ACC112 (cell line): ENCODE measurements at regions not wholly inside any gene's neighbourhood (a gene's known extent, or its start where the extent isn't known, plus 50 kb on each side); places are given as distances from the start of the nearest gene placed in this dataset.
"Not testable (repeated sequence)": the region's sequence is repeated elsewhere in the genome, so short reads cannot be mapped to it uniquely, and the experiment has no call there.

Source experiments
- H2AFZ ChIP-seq: fragments of 200-600 bp; sonication (generic); one replicate; pipeline ENCODE4 v1.6.0; 2017; ENCODE audit warnings: antibody characterized with exemption, low read length; ENCODE audit not compliant: unreplicated experiment
- H3K27ac ChIP-seq: fragments of 200-600 bp; sonication (generic); 2 replicates; pipeline ENCODE4 v1.5.1; 2014; ENCODE audit warnings: low read depth, mild to moderate bottlenecking, antibody characterized with exemption, low read length, moderate library complexity
- H3K27me3 ChIP-seq: fragments of 200-600 bp; sonication (generic); 2 replicates; pipeline ENCODE4 v1.6.1; 2014; ENCODE audit warnings: mild to moderate bottlenecking, antibody characterized with exemption, low read length, moderate library complexity, mixed read lengths; ENCODE audit not compliant: insufficient read depth
- H3K36me3 ChIP-seq: fragments of 200-600 bp; sonication (generic); 2 replicates; pipeline ENCODE4 v1.6.1; 2016; ENCODE audit warnings: mild to moderate bottlenecking, antibody characterized with exemption, low read length, moderate library complexity, mixed read lengths; ENCODE audit not compliant: insufficient read depth
- H3K4me1 ChIP-seq: fragments of 200-600 bp; sonication (generic); one replicate; pipeline ENCODE4 v1.6.1; 2016; ENCODE audit warnings: low read length, mixed read lengths; ENCODE audit not compliant: insufficient read depth, unreplicated experiment, control insufficient read depth
- H3K4me3 ChIP-seq: fragments of 200-600 bp; sonication (generic); 2 replicates; pipeline ENCODE4 v1.5.1; 2014; ENCODE audit warnings: mild to moderate bottlenecking, low read depth, low read length
- H3K79me2 ChIP-seq: fragments of 200-600 bp; sonication (generic); one replicate; pipeline ENCODE4 v1.6.0; 2016; ENCODE audit warnings: low read length; ENCODE audit not compliant: control insufficient read depth, unreplicated experiment, insufficient read depth

- no peaks in the 10 kb centered on the region for H3K4me1 ChIP-seq
- H3K27me3 ChIP-seq, result peaks cover 54% of the 10 kb centered on the region; the same call in 1 of the 2 replicates
- no peak overlapping the region for H3K27ac ChIP-seq
- no peak overlapping the region for H3K4me3 ChIP-seq
- H3K36me3 ChIP-seq, result no peaks in the 10 kb centered on the region
- H2AFZ ChIP-seq, result no peak overlapping the region
- no peaks in the 10 kb centered on the region for H3K79me2 ChIP-seq
Measured at GRCh38 chr12:3420693-3421092, 70.3 kb upstream of the PRMT8 start.

GRCh38 chr12:3421191-3421978 lies 69.6 kb upstream of the PRMT8 start:
- H3K79me2 ChIP-seq, result no peaks in the 10 kb centered on the region
- no peak overlapping the region for H3K27ac ChIP-seq
- H3K27me3 ChIP-seq, result peaks cover 49% of the 10 kb centered on the region; the same call in 1 of the 2 replicates
- no peak overlapping the region for H2AFZ ChIP-seq
- no peaks in the 10 kb centered on the region for H3K36me3 ChIP-seq
- H3K4me3 ChIP-seq, result no peak overlapping the region
- H3K4me1 ChIP-seq, result no peaks in the 10 kb centered on the region

GRCh38 chr12:3424796-3425195 lies 66.2 kb upstream of the PRMT8 start:
- not testable (repeated sequence) for H3K79me2 ChIP-seq, H3K4me1 ChIP-seq, H2AFZ ChIP-seq, H3K36me3 ChIP-seq, H3K27ac ChIP-seq, H3K4me3 ChIP-seq
- peaks cover 27% of the 10 kb centered on the region for H3K27me3 ChIP-seq

- no peak overlapping the region for H3K4me3 ChIP-seq
- H3K36me3 ChIP-seq, result no peaks in the 10 kb centered on the region
- no peak overlapping the region for H3K27ac ChIP-seq
- no peaks in the 10 kb centered on the region for H3K79me2 ChIP-seq
- H3K4me1 ChIP-seq, result no peaks in the 10 kb centered on the region
- H2AFZ ChIP-seq, result no peak overlapping the region
- peaks cover 4% of the 10 kb centered on the region for H3K27me3 ChIP-seq
Measured at GRCh38 chr12:3427956-3428355, 63.0 kb upstream of the PRMT8 start.

GRCh38 chr12:3428631-3429030 lies 62.4 kb upstream of the PRMT8 start:
- no peak overlapping the region for H3K4me3 ChIP-seq
- peaks cover 4% of the 10 kb centered on the region for H3K27me3 ChIP-seq
- H3K36me3 ChIP-seq, result no peaks in the 10 kb centered on the region
- H3K4me1 ChIP-seq, result no peaks in the 10 kb centered on the region
- no peak overlapping the region for H2AFZ ChIP-seq
- no peaks in the 10 kb centered on the region for H3K79me2 ChIP-seq
- H3K27ac ChIP-seq, result no peak overlapping the region

- H2AFZ ChIP-seq, H3K4me1 ChIP-seq, H3K36me3 ChIP-seq, H3K27ac ChIP-seq, H3K4me3 ChIP-seq, H3K79me2 ChIP-seq: not testable (repeated sequence)
- H3K27me3 ChIP-seq, result peaks cover 12% of the 10 kb centered on the region
Measured at GRCh38 chr12:3429523-3429922, 61.5 kb upstream of the PRMT8 start.

GRCh38 chr12:3431686-3432085 lies 59.3 kb upstream of the PRMT8 start:
- Histone ChIP-seq H3K36me3 (no peaks in the 10 kb centered on the region), H3K27ac (no peak overlapping the region), H3K27me3 (peaks cover 13% of the 10 kb centered on the region), H3K79me2 (no peaks in the 10 kb centered on the region), H3K4me1 (no peaks in the 10 kb centered on the region), H2AFZ (peak overlapping the region; percentile 86), H3K4me3 (peak overlapping the region; percentile 52; the same call in 1 of the 2 replicates)

- H3K4me3 ChIP-seq, result peak overlapping the region; percentile 52
- no peak overlapping the region for H3K27ac ChIP-seq
- H3K27me3 ChIP-seq, result peaks cover 15% of the 10 kb centered on the region; the same call in 1 of the 2 replicates
- H3K36me3 ChIP-seq, result no peaks in the 10 kb centered on the region
- peak overlapping the region; percentile 86 for H2AFZ ChIP-seq
- no peaks in the 10 kb centered on the region for H3K79me2 ChIP-seq
- no peaks in the 10 kb centered on the region for H3K4me1 ChIP-seq
Measured at GRCh38 chr12:3432176-3432742, 58.7 kb upstream of the PRMT8 start.

GRCh38 chr12:3432868-3433267 lies 58.1 kb upstream of the PRMT8 start:
- peaks cover 15% of the 10 kb centered on the region; the same call in 1 of the 2 replicates for H3K27me3 ChIP-seq
- H3K4me3 ChIP-seq, result no peak overlapping the region
- H3K36me3 ChIP-seq, result no peaks in the 10 kb centered on the region
- H3K27ac ChIP-seq, result no peak overlapping the region
- no peaks in the 10 kb centered on the region for H3K79me2 ChIP-seq
- no peak overlapping the region for H2AFZ ChIP-seq
- H3K4me1 ChIP-seq, result no peaks in the 10 kb centered on the region

- Histone ChIP-seq H3K4me3 (no peak overlapping the region), H3K79me2 (no peaks in the 10 kb centered on the region), H3K36me3 (no peaks in the 10 kb centered on the region)
Measured at GRCh38 chr12:3436461-3437065, 54.4 kb upstream of the PRMT8 start.

GRCh38 chr12:3437986-3438385 lies 53.0 kb upstream of the PRMT8 start:
- peaks cover 53% of the 10 kb centered on the region for H3K27me3 ChIP-seq

More at GRCh38 chr12:3436461-3437065, 54.4 kb upstream of the PRMT8 start:
- Histone ChIP-seq H2AFZ (no peak overlapping the region), H3K27me3 (peaks cover 43% of the 10 kb centered on the region), H3K27ac (no peak overlapping the region), H3K4me1 (no peaks in the 10 kb centered on the region)

More at GRCh38 chr12:3437986-3438385, 53.0 kb upstream of the PRMT8 start:
- no peak overlapping the region for H3K4me3 ChIP-seq
- no peak overlapping the region for H3K27ac ChIP-seq
- H3K79me2 ChIP-seq, result no peaks in the 10 kb centered on the region
- H3K4me1 ChIP-seq, result no peaks in the 10 kb centered on the region
- H2AFZ ChIP-seq, result no peak overlapping the region
- H3K36me3 ChIP-seq, result no peaks in the 10 kb centered on the region
